SK-N-MC (cell line): ENCODE measurements at regions not wholly inside any gene's neighbourhood (a gene's known extent, or its start where the extent isn't known, plus 50 kb on each side); places are given as distances from the start of the nearest gene placed in this dataset.

Experiments
- EZH2 ChIP-seq: fragments of 200-600 bp; sonication (generic); IDR thresholded peaks from one replicate; pipeline ENCODE4 v1.6.1; 2017; ENCODE audit warnings: antibody characterized with exemption
- FOXP2 ChIP-seq: optimal IDR thresholded peaks from 2 replicates; pipeline ENCODE3; 2011; ENCODE audit warnings: mild to moderate bottlenecking, moderate library complexity; ENCODE audit not compliant: insufficient read depth; ENCODE audit errors: extremely low read length, control extremely low read depth
- POLR2AphosphoS5 ChIP-seq: IDR thresholded peaks from 2 replicates; pipeline ENCODE4 v1.6.1; 2012; ENCODE audit warnings: mild to moderate bottlenecking, low read depth, low read length, borderline replicate concordance

DNA sequence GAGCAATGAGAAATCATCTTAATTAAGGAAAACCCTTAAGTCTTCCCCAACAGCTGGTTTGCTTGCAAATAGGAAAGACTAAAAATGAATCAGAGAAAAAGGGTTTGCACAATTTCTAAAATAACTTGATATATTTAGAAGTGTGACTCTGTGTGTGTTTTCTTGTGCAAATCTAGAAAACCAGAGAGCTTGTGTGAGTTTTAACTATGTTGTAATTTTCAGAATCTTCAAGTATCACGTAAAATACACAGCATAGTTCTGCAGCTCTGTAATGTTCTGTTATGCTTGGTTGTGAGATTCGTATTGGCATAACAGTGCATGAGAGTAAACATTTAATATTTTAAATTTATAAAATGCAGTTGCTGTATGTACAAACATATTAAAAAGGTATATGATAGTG lies 74.7 kb upstream of the GAP43 start:
- TF ChIP-seq EZH2 (no peak), POLR2AphosphoS5 (no peak), FOXP2 (no peak)
